ENCODE measurements at regions not wholly inside any gene's neighbourhood (a gene's known extent, or its start where the extent isn't known, plus 50 kb on each side); places are given as distances from the start of the nearest gene placed in this dataset.

- no peak overlapping the region for H3K4me3 ChIP-seq (ENCODE audit: low read length)
- ATAC-seq (no peak), DNase-seq (no peak)
- intact Hi-C loops (cut with DNase I) = no loop called here
- H3K4me1 ChIP-seq (ENCODE audit: control insufficient read depth, insufficient read depth, low read length) = no peaks in the 10 kb centered on the region
- H3K27me3 ChIP-seq (ENCODE audit: control insufficient read depth, insufficient read depth) = no peaks in the 10 kb centered on the region
- 92% methylated on average over 4 of the region's 4 CpGs for WGBS
- H3K9me3 ChIP-seq (ENCODE audit: control insufficient read depth, low read length) = no peaks in the 10 kb centered on the region
- H3K27ac ChIP-seq (ENCODE audit: low read length) = no peak overlapping the region
Observed at GRCh38 chr16:79297805-79298204, 302.7 kb downstream of the MAF start.

GRCh38 chr16:79297296-79297695 lies 303.2 kb downstream of the MAF start:
- Histone ChIP-seq H3K27me3 (ENCODE audit: control insufficient read depth, insufficient read depth) (no peaks in the 10 kb centered on the region), H3K9me3 (ENCODE audit: control insufficient read depth, low read length) (no peaks in the 10 kb centered on the region), H3K27ac (ENCODE audit: low read length) (no peak overlapping the region), H3K4me3 (ENCODE audit: low read length) (no peak overlapping the region), H3K4me1 (ENCODE audit: control insufficient read depth, insufficient read depth, low read length) (no peaks in the 10 kb centered on the region)
- 93% methylated on average over 9 of the region's 9 CpGs for WGBS
- ATAC-seq = no peak
- no peak for DNase-seq
- intact Hi-C loops (cut with DNase I) = no loop called here

GRCh38 chr16:79296491-79296890 lies 304.0 kb downstream of the MAF start:
- 86% methylated on average over 4 of the region's 4 CpGs for WGBS
- Histone ChIP-seq H3K4me3 (ENCODE audit: low read length) (no peak overlapping the region), H3K4me1 (ENCODE audit: control insufficient read depth, insufficient read depth, low read length) (no peaks in the 10 kb centered on the region), H3K27me3 (ENCODE audit: control insufficient read depth, insufficient read depth) (no peaks in the 10 kb centered on the region), H3K27ac (ENCODE audit: low read length) (no peak overlapping the region), H3K9me3 (ENCODE audit: control insufficient read depth, low read length) (no peaks in the 10 kb centered on the region)
- ATAC-seq (no peak), DNase-seq (no peak)
- intact Hi-C loops (cut with DNase I) = no loop called here

- Histone ChIP-seq H3K9me3 (ENCODE audit: control insufficient read depth, low read length) (no peaks in the 10 kb centered on the region), H3K4me3 (ENCODE audit: low read length) (no peak overlapping the region), H3K27ac (ENCODE audit: low read length) (no peak overlapping the region), H3K4me1 (ENCODE audit: control insufficient read depth, insufficient read depth, low read length) (no peaks in the 10 kb centered on the region), H3K27me3 (ENCODE audit: control insufficient read depth, insufficient read depth) (no peaks in the 10 kb centered on the region)
- intact Hi-C loops (cut with DNase I) = no loop called here
- 90% methylated on average over 5 of the region's 5 CpGs for WGBS
- DNase-seq (no peak), ATAC-seq (no peak)
Observed at GRCh38 chr16:79295746-79296145, 304.8 kb downstream of the MAF start.

GRCh38 chr16:79295162-79295561 lies 305.4 kb downstream of the MAF start:
- Histone ChIP-seq H3K4me3 (ENCODE audit: low read length) (no peak overlapping the region), H3K9me3 (ENCODE audit: control insufficient read depth, low read length) (no peaks in the 10 kb centered on the region), H3K27me3 (ENCODE audit: control insufficient read depth, insufficient read depth) (no peaks in the 10 kb centered on the region), H3K4me1 (ENCODE audit: control insufficient read depth, insufficient read depth, low read length) (no peaks in the 10 kb centered on the region), H3K27ac (ENCODE audit: low read length) (no peak overlapping the region)
- DNase-seq = no peak
- WGBS = 83% methylated on average over 8 of the region's 8 CpGs
- intact Hi-C loops (cut with DNase I) = no loop called here
- ATAC-seq = no peak

GRCh38 chr16:79294568-79294967 lies 306.0 kb downstream of the MAF start:
- Histone ChIP-seq H3K27ac (ENCODE audit: low read length) (no peak overlapping the region), H3K4me1 (ENCODE audit: control insufficient read depth, insufficient read depth, low read length) (no peaks in the 10 kb centered on the region), H3K4me3 (ENCODE audit: low read length) (no peak overlapping the region), H3K9me3 (ENCODE audit: control insufficient read depth, low read length) (no peaks in the 10 kb centered on the region), H3K27me3 (ENCODE audit: control insufficient read depth, insufficient read depth) (no peaks in the 10 kb centered on the region)
- WGBS = 85% methylated on average over 2 of the region's 2 CpGs
- ATAC-seq (no peak), DNase-seq (no peak)
- intact Hi-C loops (cut with DNase I) = no loop called here

- Histone ChIP-seq H3K9me3 (ENCODE audit: control insufficient read depth, low read length) (no peaks in the 10 kb centered on the region), H3K27me3 (ENCODE audit: control insufficient read depth, insufficient read depth) (no peaks in the 10 kb centered on the region), H3K4me1 (ENCODE audit: control insufficient read depth, insufficient read depth, low read length) (no peaks in the 10 kb centered on the region), H3K27ac (ENCODE audit: low read length) (no peak overlapping the region), H3K4me3 (ENCODE audit: low read length) (no peak overlapping the region)
- DNase-seq = no peak
- 76% methylated on average over 4 of the region's 4 CpGs for WGBS
- no peak for ATAC-seq
- intact Hi-C loops (cut with DNase I) = no loop called here
Observed at GRCh38 chr16:79293836-79294460, 306.6 kb downstream of the MAF start.

- no peak for ATAC-seq
- intact Hi-C loops (cut with DNase I) = no loop called here
Observed at GRCh38 chr16:79288066-79288465, 312.5 kb downstream of the MAF start.

GRCh38 chr16:79287424-79287917 lies 313.1 kb downstream of the MAF start:
- DNase-seq = no peak
- intact Hi-C loops (cut with DNase I) = no loop called here
- no peaks in the 10 kb centered on the region for H3K27me3 ChIP-seq (ENCODE audit: control insufficient read depth, insufficient read depth)
- WGBS = 19% methylated on average over 5 of the region's 5 CpGs
- H3K9me3 ChIP-seq (ENCODE audit: control insufficient read depth, low read length) = no peaks in the 10 kb centered on the region
- no peak overlapping the region for H3K27ac ChIP-seq (ENCODE audit: low read length)
- peak overlapping the region; percentile 34 for H3K4me3 ChIP-seq (ENCODE audit: low read length)
- H3K4me1 ChIP-seq (ENCODE audit: control insufficient read depth, insufficient read depth, low read length) = peaks cover 3% of the 10 kb centered on the region
- ATAC-seq = no peak

More at GRCh38 chr16:79288066-79288465, 312.5 kb downstream of the MAF start:
- Histone ChIP-seq H3K9me3 (ENCODE audit: control insufficient read depth, low read length) (no peaks in the 10 kb centered on the region), H3K27me3 (ENCODE audit: control insufficient read depth, insufficient read depth) (no peaks in the 10 kb centered on the region), H3K4me3 (ENCODE audit: low read length) (no peak overlapping the region), H3K4me1 (ENCODE audit: control insufficient read depth, insufficient read depth, low read length) (peaks cover 3% of the 10 kb centered on the region), H3K27ac (ENCODE audit: low read length) (no peak overlapping the region)
- 71% methylated on average over 4 of the region's 4 CpGs for WGBS
- DNase-seq = no peak

- intact Hi-C loops (cut with DNase I) = no loop called here
- H3K27me3 ChIP-seq (ENCODE audit: control insufficient read depth, insufficient read depth) = no peaks in the 10 kb centered on the region
- H3K4me1 ChIP-seq (ENCODE audit: control insufficient read depth, insufficient read depth, low read length) = peaks cover 3% of the 10 kb centered on the region
- peak; percentile 72 to 74 for ATAC-seq
- no peak overlapping the region for H3K27ac ChIP-seq (ENCODE audit: low read length)
- WGBS = 31% methylated on average over 22 of the region's 22 CpGs
- DNase-seq = peak; percentile 25 to 72 (median 68)
- H3K4me3 ChIP-seq (ENCODE audit: low read length) = peak overlapping the region; percentile 34
- H3K9me3 ChIP-seq (ENCODE audit: control insufficient read depth, low read length) = no peaks in the 10 kb centered on the region
Observed at GRCh38 chr16:79286646-79287423, 313.7 kb downstream of the MAF start.

GRCh38 chr16:79284766-79285165 lies 315.8 kb downstream of the MAF start:
- Histone ChIP-seq H3K4me3 (ENCODE audit: low read length) (no peak overlapping the region), H3K9me3 (ENCODE audit: control insufficient read depth, low read length) (no peaks in the 10 kb centered on the region), H3K27ac (ENCODE audit: low read length) (no peak overlapping the region), H3K4me1 (ENCODE audit: control insufficient read depth, insufficient read depth, low read length) (peaks cover 3% of the 10 kb centered on the region), H3K27me3 (ENCODE audit: control insufficient read depth, insufficient read depth) (no peaks in the 10 kb centered on the region)
- peak in 1 of 2 donors; percentile 37 for ATAC-seq
- 52% methylated on average over 7 of the region's 7 CpGs for WGBS
- intact Hi-C loops (cut with DNase I) = no loop called here
- DNase-seq = no peak

All from right cardiac atrium (tissue), 5 donors.